Psoas muscle (tissue), 7 donors: ENCODE measurements at regions not wholly inside any gene's neighbourhood (a gene's known extent, or its start where the extent isn't known, plus 50 kb on each side); places are given as distances from the start of the nearest gene placed in this dataset.
A peak's percentile ranks its signal among the peaks of the same experiment; 100 is the strongest.

Experiments
- ATAC-seq, 4 donors: fragments of 200-7000 bp; cut with Tn5 transposase; one replicate each; pipeline ENCODE4 v1.9.1; 2020; ENCODE audit warnings: moderate library complexity in 3 of 4, mild to moderate bottlenecking in 2 of 4
- DNase-seq, 2 donors: peaks; one replicate each; pipeline ENCODE4 v3.0.0-alpha.2; 2020
- H3K27ac ChIP-seq: fragments of 200-600 bp; one replicate; pipeline ENCODE4 v1.8.0; 2022
- H3K27me3 ChIP-seq, 3 donors: fragments of 200-600 bp in 1 of 3; one replicate each; pipeline versions ENCODE4 v1.6.1 to v1.8.0; 2013 to 2022; ENCODE audit warnings: low read length in 2 of 3, mild to moderate bottlenecking in 2 of 3, moderate library complexity in 1 of 3; ENCODE audit not compliant: insufficient read depth in 3 of 3
- H3K36me3 ChIP-seq, 2 donors: fragments of 200-600 bp in 1 of 2; one replicate each; pipeline versions ENCODE4 v1.6.1 to v1.8.0; 2013 to 2022; ENCODE audit warnings: low read depth in 1 of 2, mild to moderate bottlenecking in 1 of 2, moderate library complexity in 1 of 2; ENCODE audit not compliant: insufficient read depth in 1 of 2
- H3K4me1 ChIP-seq: fragments of 200-600 bp; one replicate; pipeline ENCODE4 v1.8.0; 2022
- H3K4me3 ChIP-seq: fragments of 200-600 bp; one replicate; pipeline ENCODE4 v1.8.0; 2022; ENCODE audit warnings: mild to moderate bottlenecking
- H3K9me3 ChIP-seq: fragments of 200-600 bp; one replicate; pipeline ENCODE4 v1.8.0; 2022
- CTCF ChIP-seq: fragments of 200-600 bp; IDR thresholded peaks from one replicate; pipeline ENCODE4 v1.8.0; 2022; ENCODE audit warnings: antibody characterized with exemption
- WGBS, 3 donors: extraction: QIAGEN DNeasy Blood & Tissue Kit; methylation state at CpG; one replicate each; pipeline versions ENCODE4 v1.1.6 to v1.1.7; 2013; 5-methylcytosine and 5-hydroxymethylcytosine counted together
- intact Hi-C, 2 donors: fragments of 100-400 bp; cut with DNase I; formaldehyde crosslinking; loops; one replicate each; pipeline versions ENCODE4 v1.11.0 to v1.14.2; 2022
- donor health status: healthy with polysubstance abuse.
- donor health status: DM: no; HTN: no; CAD: no; lungs with moderate emphysema.
- donor health status: Bipolar disorder and iron deficiency.
- donor health status: healthy.
- donor health status: DM: yes; HTN: yes; CAD: no.
- donor health status: DM: no; HTN: no; CAD: no.
- donor health status: DM: yes; HTN: yes; CAD: no.

GRCh38 chr6:167570460-167571400 is 245.8 kb downstream of the TTLL2 start:
- TF ChIP-seq CTCF: no peak
- WGBS, 3 donors: 95 to 97% (median 96%) methylated on average over 25 of the region's 25 CpGs
- Histone ChIP-seq H3K27me3 (peaks cover 0 to 2% (median 0%) of the 10 kb centered on the region in 3 donors), H3K4me1 (peaks cover 12% of the 10 kb centered on the region), H3K9me3 (no peaks in the 10 kb centered on the region), H3K36me3 (no peaks in the 10 kb centered on the region), H3K4me3 (no peak overlapping the region), H3K27ac (no peak overlapping the region)
- DNase-seq (no peak), ATAC-seq (no peak)
- intact Hi-C loops: no loop called here

DNA sequence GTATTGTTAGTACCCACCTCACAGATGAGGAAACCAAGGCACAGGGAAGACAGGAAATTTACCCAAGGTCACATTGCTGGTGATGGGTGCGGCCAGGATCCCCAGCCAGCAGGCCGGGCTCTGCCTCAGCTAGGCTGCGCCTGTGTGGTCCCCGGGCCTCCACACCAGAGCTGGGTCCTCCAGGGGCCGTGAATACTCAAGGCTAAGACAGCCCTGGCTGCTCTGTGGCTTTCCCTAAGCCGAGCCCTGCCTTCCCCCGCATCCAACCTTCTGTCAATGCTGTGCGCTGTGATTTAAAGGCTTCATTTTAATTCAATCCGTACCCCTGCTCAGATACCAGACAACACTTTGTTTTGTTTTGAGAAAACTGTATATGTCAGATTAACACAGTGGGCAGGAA is 246.7 kb downstream of the TTLL2 start:
- H3K36me3 ChIP-seq: no peaks in the 10 kb centered on the region
- no peaks in the 10 kb centered on the region for H3K9me3 ChIP-seq
- no peak for ATAC-seq
- H3K27ac ChIP-seq: no peak overlapping the region
- H3K27me3 ChIP-seq: no peaks in the 10 kb centered on the region
- TF ChIP-seq CTCF: no peak
- WGBS, 3 donors: 88 to 90% (median 89%) methylated on average over 9 of the region's 9 CpGs
- H3K4me1 ChIP-seq: peaks cover 12% of the 10 kb centered on the region
- intact Hi-C loops: no loop called here
- no peak for DNase-seq
- no peak overlapping the region for H3K4me3 ChIP-seq

- Histone ChIP-seq H3K27me3 (no peaks in the 10 kb centered on the region), H3K4me1 (peaks cover 11% of the 10 kb centered on the region), H3K4me3 (no peak overlapping the region), H3K27ac (no peak overlapping the region), H3K36me3 (no peaks in the 10 kb centered on the region), H3K9me3 (no peaks in the 10 kb centered on the region)
- WGBS, 3 donors: 89 to 96% (median 89%) methylated on average over 10 of the region's 10 CpGs
- DNase-seq: no peak
- no peak for TF ChIP-seq CTCF
- intact Hi-C loops: no loop called here
- no peak for ATAC-seq
Measured at GRCh38 chr6:167572106-167572505, 247.2 kb downstream of the TTLL2 start.

DNA sequence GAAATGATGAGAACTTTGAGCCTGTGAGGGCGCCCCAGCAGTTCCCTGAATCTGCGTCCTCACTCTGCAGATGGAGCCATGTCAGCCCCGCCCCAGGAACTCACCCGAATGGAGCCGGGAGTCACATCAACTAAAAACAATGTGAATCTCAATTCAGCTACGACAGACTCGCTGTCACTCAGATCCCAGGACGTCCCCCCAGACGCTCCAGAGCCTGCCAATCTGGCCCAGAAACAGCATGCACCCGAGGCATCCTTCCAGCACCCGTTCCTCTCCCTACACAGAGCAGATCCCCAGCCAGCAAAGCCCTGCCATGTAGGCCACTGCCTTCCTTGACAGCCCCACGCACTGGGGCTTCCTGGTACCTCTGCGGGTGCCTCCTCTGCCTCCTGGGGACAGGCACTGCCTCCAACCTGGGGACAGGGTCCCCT is 248.0 kb downstream of the TTLL2 start:
- intact Hi-C loops: no loop called here
- WGBS, 3 donors: 21 to 39% (median 25%) methylated on average over 13 of the region's 13 CpGs
- DNase-seq: peak in 1 of 2 donors; percentile 78
- peaks cover 4% of the 10 kb centered on the region for H3K4me1 ChIP-seq
- no peaks in the 10 kb centered on the region for H3K36me3 ChIP-seq
- ATAC-seq: peak; percentile 50 to 83 (median 68)
- no peaks in the 10 kb centered on the region for H3K9me3 ChIP-seq
- H3K27ac ChIP-seq: peak overlapping the region; percentile 46
- H3K4me3 ChIP-seq: no peak overlapping the region
- H3K27me3 ChIP-seq: no peaks in the 10 kb centered on the region
- TF ChIP-seq CTCF: no peak
